K562 (cell line): ENCODE measurements at regions not wholly inside any gene's neighbourhood (a gene's known extent, or its start where the extent isn't known, plus 50 kb on each side); places are given as distances from the start of the nearest gene placed in this dataset.

Experiments
- ATAC-seq: fragments of 200-7000 bp; cut with Tn5 transposase; 3 replicates; pipeline ENCODE4 v1.9.1; 2020; ENCODE audit warnings: moderate library complexity
- BruUV-seq: library from RNA; stranded (reverse); fragments of 400-500 nt; replicated peaks from 2 replicates; lab custom pipeline; 2021; lab: Mats Ljungman, UMichigan
- CTCF ChIA-PET: fragments of 300-600 bp; formaldehyde crosslinking; extraction: SDS; loops from one replicate; lab custom pipeline; 2021; ENCODE audit warnings: low intra/inter-chr PET ratio; lab: Yijun Ruan, JAX
- POLR2A ChIA-PET: fragments of 300-600, 350-650 bp; sonication (Branson Sonifier 250); formaldehyde crosslinking; extraction: SDS; loops from one replicate; lab custom pipeline; 2021; ENCODE audit warnings: antibody characterized with exemption, inconsistent platforms; lab: Yijun Ruan, JAX
- DNase-seq, 4 experiments: peaks; one replicate each; pipeline versions ENCODE4 v3.0.0 to v3.0.0-alpha.2; 2011 to 2018; ENCODE audit warnings: low spot score in 3 of 4, mixed read lengths in 3 of 4; ENCODE audit errors: extremely low read depth in 1 of 4
- FAIRE-seq: peaks from 2 replicates; lab custom pipeline; 2011; peaks lifted over from hg19 to GRCh38; lab: Jason Lieb, UNC
- H2AFZ ChIP-seq: 2 replicates; pipeline ENCODE4 v1.6.0; 2011; ENCODE audit warnings: low read depth, low read length, control low read depth, inconsistent platforms
- H3K27ac ChIP-seq: fragments of 200-600 bp; 3 replicates; pipeline ENCODE4 v1.8.0; 2011; ENCODE audit warnings: low read depth, mild to moderate bottlenecking, control low read depth, inconsistent platforms, low read length, moderate library complexity, mixed read lengths; ENCODE audit errors: extremely low read depth
- H3K27me3 ChIP-seq, 2 experiments: fragments of 300-600 bp in 1 of 2; 2 replicates in 1 of 2; 3 replicates in 1 of 2; pipeline versions ENCODE4 v1.6.0 to v1.8.0; 2011; ENCODE audit warnings: inconsistent platforms in 2 of 2, low read length in 2 of 2, mild to moderate bottlenecking in 1 of 2, mixed read lengths in 1 of 2, moderate library complexity in 1 of 2; ENCODE audit not compliant: control insufficient read depth in 2 of 2, insufficient read depth in 2 of 2
- H3K36me3 ChIP-seq: fragments of 300-600 bp; 3 replicates; pipeline ENCODE4 v1.8.0; 2011; ENCODE audit warnings: mild to moderate bottlenecking, low read length, inconsistent platforms; ENCODE audit not compliant: control insufficient read depth, insufficient read depth
- H3K4me1 ChIP-seq, 2 experiments: fragments of 200-600 bp in 1 of 2; replicated peaks in 1 of 2; 2 replicates in 1 of 2; 3 replicates in 1 of 2; pipeline versions ENCODE4 v1.5.1 to v1.8.0; 2011; ENCODE audit warnings: inconsistent platforms in 2 of 2, low read length in 2 of 2, mild to moderate bottlenecking in 1 of 2, mixed read lengths in 1 of 2, moderate library complexity in 1 of 2; ENCODE audit not compliant: control insufficient read depth in 2 of 2, insufficient read depth in 2 of 2
- H3K4me2 ChIP-seq: 2 replicates; pipeline ENCODE4 v1.6.1; 2011; ENCODE audit warnings: low read length, control low read depth, inconsistent platforms, mixed read lengths; ENCODE audit not compliant: insufficient read depth
- H3K4me3 ChIP-seq: fragments of 200-600 bp; sonication (generic), shearing (Covaris generic); 2 replicates; pipeline ENCODE4 v1.5.1; 2016; ENCODE audit warnings: control low read depth, inconsistent platforms
- H3K79me2 ChIP-seq: fragments of 200-600 bp; 3 replicates; pipeline ENCODE4 v1.8.0; 2011; ENCODE audit warnings: low read length, inconsistent platforms; ENCODE audit not compliant: control insufficient read depth, insufficient read depth
- H3K9ac ChIP-seq, 2 experiments: 2 replicates each; pipeline versions ENCODE4 v1.6.0 to v1.6.1; 2011; ENCODE audit warnings: low read depth in 2 of 2, low read length in 2 of 2, control low read depth in 1 of 2, inconsistent platforms in 1 of 2, mild to moderate bottlenecking in 1 of 2, mixed read lengths in 1 of 2; ENCODE audit not compliant: insufficient read depth in 1 of 2
- H3K9me1 ChIP-seq: one replicate; pipeline ENCODE4 v1.6.0; 2011; ENCODE audit warnings: inconsistent platforms, mild to moderate bottlenecking, low read length, moderate library complexity; ENCODE audit not compliant: control insufficient read depth, insufficient read depth
- H3K9me3 ChIP-seq: replicated peaks from 2 replicates; pipeline ENCODE4 v1.5.1; 2011; ENCODE audit warnings: low read depth, low read length, inconsistent platforms; ENCODE audit not compliant: control insufficient read depth, insufficient read depth
- H4K20me1 ChIP-seq: replicated peaks from 2 replicates; pipeline ENCODE4 v1.6.1; 2011; ENCODE audit warnings: low read length, inconsistent platforms, mixed read lengths; ENCODE audit not compliant: control insufficient read depth, insufficient read depth
- FOXK1 ChIP-seq: sonication (generic); formaldehyde crosslinking; IDR thresholded peaks from 2 replicates; pipeline ENCODE4 v1.8.0; 2022; ENCODE audit warnings: missing genetic modification reagents, mild to moderate bottlenecking, borderline replicate concordance
- RBBP5 ChIP-seq: fragments of 200-600 bp; sonication (generic); IDR thresholded peaks from 2 replicates; pipeline ENCODE4 v1.6.1; 2012; ENCODE audit warnings: borderline replicate concordance, mild to moderate bottlenecking, low read length, control low read depth, inconsistent platforms; ENCODE audit not compliant: insufficient read depth, poor library complexity, severe bottlenecking
- SIRT6 ChIP-seq: IDR thresholded peaks from one replicate; pipeline ENCODE4 v1.6.1; 2012; ENCODE audit warnings: low read depth, mild to moderate bottlenecking, control low read depth, inconsistent platforms, low read length, moderate library complexity
- ZBED1 ChIP-seq: IDR thresholded peaks from 2 replicates; pipeline ENCODE4 v1.6.1; 2014
- ZNF41 ChIP-seq: fragments of 250-450 bp; sonication (Bioruptor Pico); conservative IDR thresholded peaks from 2 replicates; pipeline ENCODE4 v1.4.0; 2020; ENCODE audit warnings: mild to moderate bottlenecking
- WGBS: fragments of 100-300 bp; shearing (Covaris generic); methylation state at CpG from one replicate; pipeline ENCODE4 v1.1.6; 2016; ENCODE audit warnings: low coverage, mixed read lengths; ENCODE audit not compliant: insufficient coverage; ENCODE audit errors: missing lambda C conversion rate; 5-methylcytosine and 5-hydroxymethylcytosine counted together
- in situ Hi-C: fragments of 300-500 bp; cut with MboI; formaldehyde crosslinking; loops from 4 replicates; pipeline ENCODE4 v1.15.0; 2018; ENCODE audit warnings: inconsistent platforms, mixed read lengths
- intact Hi-C: fragments of 100-400 bp; cut with micrococcal nuclease; formaldehyde crosslinking; loops from 2 replicates; pipeline ENCODE4 v1.14.2; 2022
- TF ChIP-seq, protein P1 (sequence below): fragments of 250-450 bp; sonication (Bioruptor Pico); IDR thresholded peaks from 2 replicates; pipeline ENCODE4 v1.5.0; 2020; ENCODE audit warnings: mild to moderate bottlenecking, borderline replicate concordance
- TF ChIP-seq, protein P2 (sequence below), 2 experiments: fragments of 450-650 bp; IDR thresholded peaks; 2 replicates each; pipeline ENCODE4 v1.6.1; 2018; ENCODE audit warnings: mild to moderate bottlenecking in 2 of 2, low read depth in 1 of 2; ENCODE audit not compliant: partially characterized antibody in 2 of 2

DNA sequence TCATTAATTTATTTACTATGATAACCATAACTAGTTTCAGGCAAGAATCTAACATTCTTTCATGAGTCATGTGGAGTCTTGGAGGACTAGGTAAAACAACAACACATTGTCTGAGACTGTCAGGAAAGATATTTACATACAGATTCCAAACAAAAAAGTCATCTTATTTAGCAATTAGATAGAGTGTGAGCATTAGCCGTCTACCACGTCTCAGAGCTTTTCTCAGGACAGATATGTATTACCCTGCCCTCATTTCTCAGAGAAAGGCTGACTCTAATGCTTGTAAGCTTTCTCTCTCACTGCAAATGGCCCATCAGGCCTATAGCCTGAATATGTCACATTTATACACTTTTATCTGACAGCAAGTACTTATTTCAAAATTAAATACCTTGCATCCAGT, 312.1 kb upstream of the PCDH20 start:
- H3K9me1 ChIP-seq = no peaks in the 10 kb centered on the region
- no peak overlapping the region for H3K9ac ChIP-seq
- H3K4me3 ChIP-seq = no peak overlapping the region
- H3K27me3 ChIP-seq = no peaks in the 10 kb centered on the region
- ChIA-PET CTCF (no interaction called here), POLR2A (no interaction called here)
- in situ Hi-C loops (no loop called here), intact Hi-C loops (no loop called here)
- H3K4me2 ChIP-seq = no peak overlapping the region
- ATAC-seq (no peak), DNase-seq (no peak), FAIRE-seq (no peak)
- H2AFZ ChIP-seq = no peak overlapping the region
- no peaks in the 10 kb centered on the region for H3K36me3 ChIP-seq
- TF ChIP-seq ZNF41 (CRISPR knock-in tag) = no peak
- TF ChIP-seq, protein P1, sequence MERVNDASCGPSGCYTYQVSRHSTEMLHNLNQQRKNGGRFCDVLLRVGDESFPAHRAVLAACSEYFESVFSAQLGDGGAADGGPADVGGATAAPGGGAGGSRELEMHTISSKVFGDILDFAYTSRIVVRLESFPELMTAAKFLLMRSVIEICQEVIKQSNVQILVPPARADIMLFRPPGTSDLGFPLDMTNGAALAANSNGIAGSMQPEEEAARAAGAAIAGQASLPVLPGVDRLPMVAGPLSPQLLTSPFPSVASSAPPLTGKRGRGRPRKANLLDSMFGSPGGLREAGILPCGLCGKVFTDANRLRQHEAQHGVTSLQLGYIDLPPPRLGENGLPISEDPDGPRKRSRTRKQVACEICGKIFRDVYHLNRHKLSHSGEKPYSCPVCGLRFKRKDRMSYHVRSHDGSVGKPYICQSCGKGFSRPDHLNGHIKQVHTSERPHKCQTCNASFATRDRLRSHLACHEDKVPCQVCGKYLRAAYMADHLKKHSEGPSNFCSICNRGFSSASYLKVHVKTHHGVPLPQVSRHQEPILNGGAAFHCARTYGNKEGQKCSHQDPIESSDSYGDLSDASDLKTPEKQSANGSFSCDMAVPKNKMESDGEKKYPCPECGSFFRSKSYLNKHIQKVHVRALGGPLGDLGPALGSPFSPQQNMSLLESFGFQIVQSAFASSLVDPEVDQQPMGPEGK (CRISPR knock-in tag) = no peak
- TF ChIP-seq, protein P2, sequence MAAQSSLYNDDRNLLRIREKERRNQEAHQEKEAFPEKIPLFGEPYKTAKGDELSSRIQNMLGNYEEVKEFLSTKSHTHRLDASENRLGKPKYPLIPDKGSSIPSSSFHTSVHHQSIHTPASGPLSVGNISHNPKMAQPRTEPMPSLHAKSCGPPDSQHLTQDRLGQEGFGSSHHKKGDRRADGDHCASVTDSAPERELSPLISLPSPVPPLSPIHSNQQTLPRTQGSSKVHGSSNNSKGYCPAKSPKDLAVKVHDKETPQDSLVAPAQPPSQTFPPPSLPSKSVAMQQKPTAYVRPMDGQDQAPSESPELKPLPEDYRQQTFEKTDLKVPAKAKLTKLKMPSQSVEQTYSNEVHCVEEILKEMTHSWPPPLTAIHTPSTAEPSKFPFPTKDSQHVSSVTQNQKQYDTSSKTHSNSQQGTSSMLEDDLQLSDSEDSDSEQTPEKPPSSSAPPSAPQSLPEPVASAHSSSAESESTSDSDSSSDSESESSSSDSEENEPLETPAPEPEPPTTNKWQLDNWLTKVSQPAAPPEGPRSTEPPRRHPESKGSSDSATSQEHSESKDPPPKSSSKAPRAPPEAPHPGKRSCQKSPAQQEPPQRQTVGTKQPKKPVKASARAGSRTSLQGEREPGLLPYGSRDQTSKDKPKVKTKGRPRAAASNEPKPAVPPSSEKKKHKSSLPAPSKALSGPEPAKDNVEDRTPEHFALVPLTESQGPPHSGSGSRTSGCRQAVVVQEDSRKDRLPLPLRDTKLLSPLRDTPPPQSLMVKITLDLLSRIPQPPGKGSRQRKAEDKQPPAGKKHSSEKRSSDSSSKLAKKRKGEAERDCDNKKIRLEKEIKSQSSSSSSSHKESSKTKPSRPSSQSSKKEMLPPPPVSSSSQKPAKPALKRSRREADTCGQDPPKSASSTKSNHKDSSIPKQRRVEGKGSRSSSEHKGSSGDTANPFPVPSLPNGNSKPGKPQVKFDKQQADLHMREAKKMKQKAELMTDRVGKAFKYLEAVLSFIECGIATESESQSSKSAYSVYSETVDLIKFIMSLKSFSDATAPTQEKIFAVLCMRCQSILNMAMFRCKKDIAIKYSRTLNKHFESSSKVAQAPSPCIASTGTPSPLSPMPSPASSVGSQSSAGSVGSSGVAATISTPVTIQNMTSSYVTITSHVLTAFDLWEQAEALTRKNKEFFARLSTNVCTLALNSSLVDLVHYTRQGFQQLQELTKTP (IDR thresholded peaks at IDR 0.05; ENCODE audit: low read depth in 1 of 2, partially characterized antibody in 2 of 2) = no peak
- no peak for TF ChIP-seq FOXK1 (CRISPR knock-in tag)
- no peak for TF ChIP-seq SIRT6
- TF ChIP-seq RBBP5 = no peak
- no peak for TF ChIP-seq ZBED1
- H4K20me1 ChIP-seq = no peaks in the 10 kb centered on the region
- H3K79me2 ChIP-seq = no peaks in the 10 kb centered on the region
- no peaks in the 10 kb centered on the region for H3K9me3 ChIP-seq
- WGBS = 0% methylated on average over 2 of the region's 2 CpGs
- no TSS peak for BruUV-seq
- no peak overlapping the region for H3K27ac ChIP-seq
- no peaks in the 10 kb centered on the region for H3K4me1 ChIP-seq
